ENCODE measurements at regions not wholly inside any gene's neighbourhood (a gene's known extent, or its start where the extent isn't known, plus 50 kb on each side); places are given as distances from the start of the nearest gene placed in this dataset.

DNA sequence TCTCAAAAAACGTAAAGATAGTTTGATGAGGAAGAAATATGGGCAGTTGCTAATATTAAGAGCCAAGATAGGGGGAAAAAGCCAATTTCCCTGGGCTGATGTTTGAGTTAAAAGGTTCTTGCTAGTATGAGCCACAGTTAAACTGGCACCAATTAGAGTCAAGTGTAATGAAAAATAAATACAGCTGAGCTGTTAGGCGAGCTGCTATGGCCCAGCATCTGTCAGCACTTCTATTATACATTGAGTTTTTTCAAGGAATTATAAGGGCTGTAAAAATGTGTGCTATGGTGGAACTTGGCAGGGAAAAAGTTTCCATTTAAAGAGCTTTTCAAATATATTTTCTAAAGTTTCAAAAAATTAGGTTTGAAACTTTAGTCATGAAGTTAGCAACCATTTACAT is 279.6 kb downstream of the CYRIA start:
- no peak overlapping the region for H2AFZ ChIP-seq (ENCODE audit: low read depth, low read length, severe bottlenecking)
- no peaks in the 10 kb centered on the region for H3K27me3 ChIP-seq (ENCODE audit: low read length)
- TF ChIP-seq EZH2phosphoT487 (conservative IDR thresholded peaks at IDR 0.05; ENCODE audit: low read length): no peak
- TF ChIP-seq CTCF (IDR thresholded peaks at IDR 0.05; ENCODE audit: insufficient read depth, low read length, poor library complexity, severe bottlenecking): no peak
- H3K36me3 ChIP-seq (ENCODE audit: low read length): no peaks in the 10 kb centered on the region
- no peak overlapping the region for H3K9ac ChIP-seq (ENCODE audit: low read length)
- H4K20me1 ChIP-seq (ENCODE audit: low read depth, low read length): no peaks in the 10 kb centered on the region
- H3K4me3 ChIP-seq (ENCODE audit: insufficient read depth, low read length, poor library complexity, severe bottlenecking): no peak overlapping the region
- no peak overlapping the region for H3K27ac ChIP-seq (ENCODE audit: low read depth, low read length)
- H3K4me2 ChIP-seq (ENCODE audit: low read depth, low read length, poor library complexity, severe bottlenecking): no peak overlapping the region
- no peaks in the 10 kb centered on the region for H3K79me2 ChIP-seq (ENCODE audit: insufficient read depth, low read length)
- no peaks in the 10 kb centered on the region for H3F3A ChIP-seq (ENCODE audit: insufficient read depth)
- no peaks in the 10 kb centered on the region; the same call in 1 of the 2 replicates for H3K9me2 ChIP-seq (replicated peaks; ENCODE audit: insufficient read depth, low read length)
- no peaks in the 10 kb centered on the region for H3K9me3 ChIP-seq (ENCODE audit: insufficient read depth, low read length)

DNA sequence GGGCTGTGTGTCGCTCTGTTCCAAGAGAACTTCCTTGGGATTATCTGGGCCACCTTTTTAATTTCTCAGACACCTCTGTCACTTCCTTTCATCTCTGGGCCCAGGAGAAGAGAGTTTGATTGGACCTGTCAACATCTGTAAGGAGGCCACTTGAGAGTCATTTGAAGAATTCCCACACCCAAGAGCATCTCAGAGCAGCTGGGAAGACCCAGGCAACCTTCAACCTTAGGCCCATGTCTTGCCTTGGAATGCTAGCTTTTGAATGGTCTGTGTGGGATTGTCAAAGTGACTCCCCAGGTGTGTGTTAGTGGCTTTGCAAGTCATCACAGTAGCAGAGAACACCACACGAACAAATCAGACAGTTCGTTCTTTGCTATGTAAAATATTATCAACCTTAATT is 280.3 kb downstream of the CYRIA start:
- Histone ChIP-seq H3K4me2 (ENCODE audit: low read depth, low read length, poor library complexity, severe bottlenecking) (no peak overlapping the region), H3K36me3 (ENCODE audit: low read length) (no peaks in the 10 kb centered on the region), H3K27me3 (ENCODE audit: low read length) (no peaks in the 10 kb centered on the region), H3K4me3 (ENCODE audit: insufficient read depth, low read length, poor library complexity, severe bottlenecking) (no peak overlapping the region), H3K79me2 (ENCODE audit: insufficient read depth, low read length) (no peaks in the 10 kb centered on the region), H3K27ac (ENCODE audit: low read depth, low read length) (no peak overlapping the region), H3K9me3 (ENCODE audit: insufficient read depth, low read length) (no peaks in the 10 kb centered on the region), H2AFZ (ENCODE audit: low read depth, low read length, severe bottlenecking) (no peak overlapping the region), H3F3A (ENCODE audit: insufficient read depth) (no peaks in the 10 kb centered on the region), H3K9ac (ENCODE audit: low read length) (no peak overlapping the region), H4K20me1 (ENCODE audit: low read depth, low read length) (no peaks in the 10 kb centered on the region), H3K9me2 (replicated peaks; ENCODE audit: insufficient read depth, low read length) (no peaks in the 10 kb centered on the region; the same call in 1 of the 2 replicates)
- TF ChIP-seq EZH2phosphoT487 (conservative IDR thresholded peaks at IDR 0.05; ENCODE audit: low read length) (no peak), CTCF (IDR thresholded peaks at IDR 0.05; ENCODE audit: insufficient read depth, low read length, poor library complexity, severe bottlenecking) (no peak)

GRCh38 chr2:16383411-16383810 is 282.2 kb downstream of the CYRIA start:
- H2AFZ ChIP-seq (ENCODE audit: low read depth, low read length, severe bottlenecking): no peak overlapping the region
- no peaks in the 10 kb centered on the region for H4K20me1 ChIP-seq (ENCODE audit: low read depth, low read length)
- no peaks in the 10 kb centered on the region for H3F3A ChIP-seq (ENCODE audit: insufficient read depth)
- no peaks in the 10 kb centered on the region for H3K27me3 ChIP-seq (ENCODE audit: low read length)
- no peak overlapping the region for H3K27ac ChIP-seq (ENCODE audit: low read depth, low read length)
- no peak overlapping the region for H3K4me3 ChIP-seq (ENCODE audit: insufficient read depth, low read length, poor library complexity, severe bottlenecking)
- H3K36me3 ChIP-seq (ENCODE audit: low read length): no peaks in the 10 kb centered on the region
- H3K9me2 ChIP-seq (replicated peaks; ENCODE audit: insufficient read depth, low read length): no peaks in the 10 kb centered on the region
- H3K4me2 ChIP-seq (ENCODE audit: low read depth, low read length, poor library complexity, severe bottlenecking): no peak overlapping the region
- no peaks in the 10 kb centered on the region for H3K9me3 ChIP-seq (ENCODE audit: insufficient read depth, low read length)
- no peak overlapping the region for H3K9ac ChIP-seq (ENCODE audit: low read length)
- H3K79me2 ChIP-seq (ENCODE audit: insufficient read depth, low read length): no peaks in the 10 kb centered on the region
- no peak for TF ChIP-seq EZH2phosphoT487 (conservative IDR thresholded peaks at IDR 0.05; ENCODE audit: low read length)
- TF ChIP-seq CTCF (IDR thresholded peaks at IDR 0.05; ENCODE audit: insufficient read depth, low read length, poor library complexity, severe bottlenecking): no peak
